GM12865 (cell line): ENCODE measurements at regions not wholly inside any gene's neighbourhood (a gene's known extent, or its start where the extent isn't known, plus 50 kb on each side); places are given as distances from the start of the nearest gene placed in this dataset.

Experiments used
- DNase-seq: peaks from one replicate; pipeline ENCODE4 v3.0.0; 2010; ENCODE audit warnings: low read depth
- H3K4me3 ChIP-seq: 2 replicates; pipeline ENCODE4 v1.5.1; 2011; ENCODE audit warnings: mild to moderate bottlenecking, low read depth, low read length, control low read depth
- TF ChIP-seq, protein P1 (sequence below): IDR thresholded peaks from 2 replicates; pipeline ENCODE4 v1.5.1; 2011; ENCODE audit warnings: low read length, control low read depth, low read depth, inconsistent platforms; ENCODE audit not compliant: insufficient read depth; ENCODE audit errors: missing control alignments

- DNase-seq: no peak
- TF ChIP-seq, protein P1, sequence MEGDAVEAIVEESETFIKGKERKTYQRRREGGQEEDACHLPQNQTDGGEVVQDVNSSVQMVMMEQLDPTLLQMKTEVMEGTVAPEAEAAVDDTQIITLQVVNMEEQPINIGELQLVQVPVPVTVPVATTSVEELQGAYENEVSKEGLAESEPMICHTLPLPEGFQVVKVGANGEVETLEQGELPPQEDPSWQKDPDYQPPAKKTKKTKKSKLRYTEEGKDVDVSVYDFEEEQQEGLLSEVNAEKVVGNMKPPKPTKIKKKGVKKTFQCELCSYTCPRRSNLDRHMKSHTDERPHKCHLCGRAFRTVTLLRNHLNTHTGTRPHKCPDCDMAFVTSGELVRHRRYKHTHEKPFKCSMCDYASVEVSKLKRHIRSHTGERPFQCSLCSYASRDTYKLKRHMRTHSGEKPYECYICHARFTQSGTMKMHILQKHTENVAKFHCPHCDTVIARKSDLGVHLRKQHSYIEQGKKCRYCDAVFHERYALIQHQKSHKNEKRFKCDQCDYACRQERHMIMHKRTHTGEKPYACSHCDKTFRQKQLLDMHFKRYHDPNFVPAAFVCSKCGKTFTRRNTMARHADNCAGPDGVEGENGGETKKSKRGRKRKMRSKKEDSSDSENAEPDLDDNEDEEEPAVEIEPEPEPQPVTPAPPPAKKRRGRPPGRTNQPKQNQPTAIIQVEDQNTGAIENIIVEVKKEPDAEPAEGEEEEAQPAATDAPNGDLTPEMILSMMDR: no peak
Observed at GRCh38 chr4:100591161-100591876, 73.5 kb upstream of the EMCN start.

GRCh38 chr4:100590325-100590724 lies 72.5 kb upstream of the EMCN start:
- DNase-seq: no peak
- TF ChIP-seq, protein P1: no peak
- H3K4me3 ChIP-seq: no peak overlapping the region

More at GRCh38 chr4:100591161-100591876, 73.5 kb upstream of the EMCN start:
- no peak overlapping the region for H3K4me3 ChIP-seq

- no peak overlapping the region for H3K4me3 ChIP-seq
- TF ChIP-seq, protein P1: no peak
- DNase-seq: no peak
Observed at GRCh38 chr4:100588076-100588475, 70.3 kb upstream of the EMCN start.

DNA sequence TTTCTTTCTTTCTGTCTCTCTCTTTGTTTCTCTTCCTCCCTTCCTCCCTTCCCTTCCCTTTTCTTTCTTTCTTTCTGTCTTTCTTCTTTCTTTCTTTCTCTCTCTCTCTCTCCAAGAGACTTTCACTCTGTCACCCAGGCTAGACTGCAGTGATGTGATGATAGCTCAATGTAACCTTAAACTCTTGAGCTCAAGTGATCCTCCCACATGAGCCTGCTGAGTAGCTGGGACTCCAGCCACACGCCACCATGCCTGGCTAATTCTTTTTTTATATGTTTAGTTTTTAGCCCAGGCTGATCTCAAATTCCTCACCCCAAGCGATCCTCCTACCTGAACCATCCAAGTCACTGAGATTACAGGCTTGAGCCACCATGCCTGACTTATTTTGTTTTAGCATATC lies 64.3 kb upstream of the EMCN start:
- no peak for DNase-seq
- TF ChIP-seq, protein P1: no peak
- no peak overlapping the region for H3K4me3 ChIP-seq

GRCh38 chr4:100581337-100581736 lies 63.5 kb upstream of the EMCN start:
- TF ChIP-seq, protein P1: no peak
- DNase-seq: peak; percentile 10
- no peak overlapping the region for H3K4me3 ChIP-seq

- H3K4me3 ChIP-seq: no peak overlapping the region
- TF ChIP-seq, protein P1: peak; percentile 11
- no peak for DNase-seq
Observed at GRCh38 chr4:100576570-100576969, 58.7 kb upstream of the EMCN start.

- H3K4me3 ChIP-seq: no peak overlapping the region
- TF ChIP-seq, protein P1: no peak
- DNase-seq: no peak
Observed at GRCh38 chr4:100574607-100575006, 56.8 kb upstream of the EMCN start.
